ENCODE measurements at regions not wholly inside any gene's neighbourhood (a gene's known extent, or its start where the extent isn't known, plus 50 kb on each side); places are given as distances from the start of the nearest gene placed in this dataset.

DNA sequence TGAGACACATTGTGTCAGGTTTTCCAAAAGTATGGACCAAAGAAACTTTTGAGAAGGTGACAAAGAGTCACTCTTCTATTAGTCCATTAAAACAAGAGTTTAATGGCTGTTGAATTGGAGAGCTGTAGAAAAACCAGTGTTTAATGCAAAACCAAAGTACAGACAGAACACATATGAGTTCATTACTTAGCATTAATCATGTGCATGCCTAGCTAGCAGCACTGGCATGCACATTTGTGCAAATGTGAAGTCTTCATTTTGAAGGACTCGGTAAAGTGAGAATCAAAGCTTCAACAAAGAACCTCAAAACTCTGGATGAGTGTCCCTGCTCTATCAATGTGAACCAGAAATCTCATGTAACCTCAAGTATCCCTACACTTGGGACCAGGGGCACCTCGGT, 256.3 kb upstream of the PPARGC1A start:
- H3K27ac ChIP-seq, result no peak overlapping the region
- no peak overlapping the region for H3K4me3 ChIP-seq
- intact Hi-C loops (cut with DNase I; ENCODE audit: low total_unique reads), result no loop called here
- no peaks in the 10 kb centered on the region for H3K9me3 ChIP-seq
- TF ChIP-seq POLR2A (IDR thresholded peaks at IDR 0.05) (no peak), POLR2AphosphoS5 (IDR thresholded peaks at IDR 0.05) (no peak)
- TF ChIP-seq, protein P1, sequence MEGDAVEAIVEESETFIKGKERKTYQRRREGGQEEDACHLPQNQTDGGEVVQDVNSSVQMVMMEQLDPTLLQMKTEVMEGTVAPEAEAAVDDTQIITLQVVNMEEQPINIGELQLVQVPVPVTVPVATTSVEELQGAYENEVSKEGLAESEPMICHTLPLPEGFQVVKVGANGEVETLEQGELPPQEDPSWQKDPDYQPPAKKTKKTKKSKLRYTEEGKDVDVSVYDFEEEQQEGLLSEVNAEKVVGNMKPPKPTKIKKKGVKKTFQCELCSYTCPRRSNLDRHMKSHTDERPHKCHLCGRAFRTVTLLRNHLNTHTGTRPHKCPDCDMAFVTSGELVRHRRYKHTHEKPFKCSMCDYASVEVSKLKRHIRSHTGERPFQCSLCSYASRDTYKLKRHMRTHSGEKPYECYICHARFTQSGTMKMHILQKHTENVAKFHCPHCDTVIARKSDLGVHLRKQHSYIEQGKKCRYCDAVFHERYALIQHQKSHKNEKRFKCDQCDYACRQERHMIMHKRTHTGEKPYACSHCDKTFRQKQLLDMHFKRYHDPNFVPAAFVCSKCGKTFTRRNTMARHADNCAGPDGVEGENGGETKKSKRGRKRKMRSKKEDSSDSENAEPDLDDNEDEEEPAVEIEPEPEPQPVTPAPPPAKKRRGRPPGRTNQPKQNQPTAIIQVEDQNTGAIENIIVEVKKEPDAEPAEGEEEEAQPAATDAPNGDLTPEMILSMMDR (IDR thresholded peaks at IDR 0.05), result no peak
- no peak for DNase-seq (ENCODE audit: low spot score in 2 of 2)
- no peaks in the 10 kb centered on the region for H3K4me1 ChIP-seq
- no peaks in the 10 kb centered on the region for H3K36me3 ChIP-seq
- no peaks in the 10 kb centered on the region for H3K27me3 ChIP-seq

DNA sequence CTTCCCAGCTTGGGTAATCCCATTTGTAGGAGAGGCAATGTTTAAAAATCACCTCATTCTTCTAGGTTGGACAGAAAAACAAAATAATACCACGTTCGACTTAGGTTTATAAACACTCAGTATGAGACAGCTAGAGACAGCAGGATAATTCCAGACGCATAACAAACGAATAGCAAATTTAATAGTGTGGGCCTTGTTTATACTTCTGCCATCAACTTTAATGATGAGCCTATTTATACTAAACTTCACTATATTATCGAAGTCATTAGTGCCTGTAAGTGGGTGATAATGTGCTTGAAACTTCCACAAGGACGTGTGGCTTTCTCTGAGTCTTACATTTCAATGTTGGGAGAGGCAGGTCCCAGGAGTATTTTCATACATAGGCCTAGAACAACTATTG, 255.7 kb upstream of the PPARGC1A start:
- no peak for TF ChIP-seq POLR2AphosphoS5 (IDR thresholded peaks at IDR 0.05)
- no peak for TF ChIP-seq POLR2A (IDR thresholded peaks at IDR 0.05)
- TF ChIP-seq, protein P1 (IDR thresholded peaks at IDR 0.05), result no peak
- H3K27ac ChIP-seq, result no peak overlapping the region
- no peak for DNase-seq (ENCODE audit: low spot score in 2 of 2)
- no peak overlapping the region for H3K4me3 ChIP-seq
- H3K36me3 ChIP-seq, result no peaks in the 10 kb centered on the region
- H3K4me1 ChIP-seq, result no peaks in the 10 kb centered on the region
- H3K9me3 ChIP-seq, result no peaks in the 10 kb centered on the region
- no peaks in the 10 kb centered on the region for H3K27me3 ChIP-seq
- intact Hi-C loops (cut with DNase I; ENCODE audit: low total_unique reads), result no loop called here

DNA sequence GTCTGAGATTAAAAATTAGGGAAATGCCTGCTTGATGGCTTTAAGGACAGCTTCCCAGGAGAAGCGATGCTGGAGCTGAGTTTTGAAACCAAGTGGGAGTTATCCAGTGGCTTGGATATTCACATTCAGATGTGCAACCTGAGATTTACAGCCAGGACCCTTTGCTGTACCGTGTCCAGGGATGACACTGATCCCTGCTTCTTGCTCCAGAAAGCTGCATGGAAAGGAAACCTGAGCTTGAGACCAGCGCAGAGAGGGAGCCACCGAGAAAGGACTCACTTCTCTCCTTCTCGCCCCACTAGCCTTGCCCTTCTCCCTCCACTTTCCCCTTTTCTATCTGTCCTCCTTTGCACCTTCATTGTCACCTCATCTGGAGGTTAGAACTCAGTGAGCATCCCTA, 254.5 kb upstream of the PPARGC1A start:
- no peak overlapping the region for H3K4me3 ChIP-seq
- H3K27ac ChIP-seq, result no peak overlapping the region
- no peak for DNase-seq (ENCODE audit: low spot score in 2 of 2)
- no peaks in the 10 kb centered on the region for H3K27me3 ChIP-seq
- TF ChIP-seq POLR2A (IDR thresholded peaks at IDR 0.05), result no peak
- no peak for TF ChIP-seq POLR2AphosphoS5 (IDR thresholded peaks at IDR 0.05)
- TF ChIP-seq, protein P1 (IDR thresholded peaks at IDR 0.05), result no peak
- H3K4me1 ChIP-seq, result no peaks in the 10 kb centered on the region
- intact Hi-C loops (cut with DNase I; ENCODE audit: low total_unique reads), result no loop called here
- H3K36me3 ChIP-seq, result no peaks in the 10 kb centered on the region
- no peaks in the 10 kb centered on the region for H3K9me3 ChIP-seq

DNA sequence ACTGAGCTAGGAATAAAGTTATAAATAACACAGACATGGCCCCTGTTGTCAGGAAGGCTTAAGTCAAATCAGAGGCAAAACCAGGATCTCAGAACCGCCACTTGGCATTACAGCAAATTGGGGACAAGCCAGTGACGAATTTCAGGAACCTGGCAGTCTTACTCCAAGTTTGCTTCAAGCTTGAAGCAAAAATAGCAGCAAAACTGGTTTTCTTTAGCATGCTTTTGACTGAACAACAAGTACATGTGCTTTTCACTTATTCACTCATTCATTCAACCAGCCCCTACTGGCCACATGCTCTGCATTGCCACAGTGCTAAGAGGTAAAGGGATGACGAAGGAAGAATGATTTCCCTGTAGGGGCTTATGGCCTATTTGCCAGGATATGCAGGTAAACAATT, 253.9 kb upstream of the PPARGC1A start:
- DNase-seq (ENCODE audit: low spot score in 2 of 2), result no peak
- Histone ChIP-seq H3K4me1 (no peaks in the 10 kb centered on the region), H3K27me3 (no peaks in the 10 kb centered on the region), H3K9me3 (no peaks in the 10 kb centered on the region), H3K36me3 (no peaks in the 10 kb centered on the region), H3K27ac (no peak overlapping the region), H3K4me3 (no peak overlapping the region)
- TF ChIP-seq, protein P1 (IDR thresholded peaks at IDR 0.05), result no peak
- TF ChIP-seq POLR2AphosphoS5 (IDR thresholded peaks at IDR 0.05) (no peak), POLR2A (IDR thresholded peaks at IDR 0.05) (no peak)
- intact Hi-C loops (cut with DNase I; ENCODE audit: low total_unique reads), result no loop called here

DNA sequence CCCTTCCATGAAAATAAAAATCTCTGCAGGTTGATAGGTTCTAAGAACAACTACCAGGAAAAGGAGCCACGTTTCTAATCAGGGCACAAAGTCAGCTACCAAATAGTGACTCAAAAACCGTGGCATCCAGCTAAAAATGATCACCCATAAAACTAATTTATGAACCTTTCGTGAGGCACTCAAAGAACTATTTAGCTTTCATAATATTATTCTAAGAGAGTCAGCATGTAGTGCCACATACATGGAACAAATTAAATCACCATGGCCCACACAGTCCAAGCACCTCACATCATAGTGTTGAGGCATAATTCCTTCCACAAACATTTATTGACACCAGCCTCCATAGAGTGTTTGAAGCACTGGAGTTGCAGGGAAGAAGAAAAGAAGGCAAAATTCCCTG, 252.0 kb upstream of the PPARGC1A start:
- Histone ChIP-seq H3K4me3 (no peak overlapping the region), H3K4me1 (no peaks in the 10 kb centered on the region), H3K36me3 (no peaks in the 10 kb centered on the region), H3K27ac (no peak overlapping the region), H3K27me3 (no peaks in the 10 kb centered on the region), H3K9me3 (no peaks in the 10 kb centered on the region)
- DNase-seq (ENCODE audit: low spot score in 2 of 2), result no peak
- intact Hi-C loops (cut with DNase I; ENCODE audit: low total_unique reads), result no loop called here
- TF ChIP-seq, protein P1 (IDR thresholded peaks at IDR 0.05), result no peak
- TF ChIP-seq POLR2A (IDR thresholded peaks at IDR 0.05) (no peak), POLR2AphosphoS5 (IDR thresholded peaks at IDR 0.05) (no peak)
